Activated CD4-positive, alpha-beta T cell treated with anti-CD3 and anti-CD28 coated beads, Interleukin-2, amount 50 U/mL, for 24 hours (primary cell): ENCODE measurements at regions not wholly inside any gene's neighbourhood (a gene's known extent, or its start where the extent isn't known, plus 50 kb on each side); places are given as distances from the start of the nearest gene placed in this dataset.

Experiments
- DNase-seq, 2 donors: peaks; one replicate each; pipeline ENCODE4 v3.0.0-alpha.2; 2020; ENCODE audit warnings: low read depth in 1 of 2, low spot score in 1 of 2

DNA sequence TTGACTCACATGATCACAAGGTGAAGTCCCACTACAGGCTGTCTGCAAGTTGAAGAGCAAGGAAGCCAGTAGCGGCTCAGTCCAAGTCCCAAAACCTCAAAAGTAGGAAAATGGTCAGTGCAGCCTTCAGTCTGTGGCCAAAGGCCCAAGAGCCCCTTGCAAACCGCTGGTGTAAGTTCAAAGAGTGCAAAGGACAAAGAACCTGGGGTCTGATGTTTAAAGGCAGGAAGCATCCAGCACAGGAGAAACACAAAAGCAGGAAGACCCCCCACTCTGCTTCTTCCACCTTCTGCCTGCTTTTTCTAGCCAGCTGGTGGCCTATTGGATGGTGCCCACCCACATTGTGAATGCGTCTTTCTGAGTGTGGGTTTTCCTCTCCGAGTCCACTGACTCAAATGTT is 2222.6 kb downstream of the MRPL39 start:
- no peak for DNase-seq

DNA sequence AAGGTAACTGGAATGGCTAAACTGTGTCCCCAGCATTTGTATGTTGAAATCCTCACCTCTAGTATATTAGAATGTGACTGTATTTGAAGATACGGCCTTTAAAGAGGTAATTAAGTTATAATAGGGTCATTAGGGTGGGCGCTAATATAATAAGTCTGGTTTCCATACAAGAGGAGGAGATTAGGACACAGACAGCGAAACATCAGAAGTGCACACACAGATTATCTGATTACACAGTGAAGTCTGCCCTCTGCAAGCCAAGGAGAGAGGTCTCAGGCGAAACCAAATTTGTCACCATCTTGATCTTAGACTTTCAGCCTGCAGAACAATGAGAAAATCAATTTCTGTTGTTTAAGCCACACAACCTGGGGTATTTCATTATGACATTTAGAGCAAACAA is 2233.1 kb downstream of the MRPL39 start:
- no peak for DNase-seq

DNA sequence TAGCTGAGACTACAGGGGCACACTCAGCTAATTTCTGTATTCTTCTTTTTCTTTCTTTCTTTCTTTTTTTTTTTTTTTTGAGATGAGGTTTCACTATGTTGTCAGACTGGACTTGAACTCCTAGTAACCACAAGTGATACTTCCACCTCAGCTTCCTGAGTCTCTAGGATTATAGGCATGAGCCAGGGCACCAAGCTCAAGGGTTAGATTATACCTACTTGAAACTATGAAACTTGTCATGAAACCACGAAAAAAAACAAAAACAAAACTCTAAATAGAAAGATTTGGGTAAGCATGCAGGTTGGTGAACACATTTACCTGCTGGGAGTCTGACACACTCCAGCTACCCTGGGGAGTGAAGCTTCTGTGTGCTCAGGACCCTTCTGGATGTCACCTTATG is 2250.4 kb downstream of the MRPL39 start:
- no peak for DNase-seq

DNA sequence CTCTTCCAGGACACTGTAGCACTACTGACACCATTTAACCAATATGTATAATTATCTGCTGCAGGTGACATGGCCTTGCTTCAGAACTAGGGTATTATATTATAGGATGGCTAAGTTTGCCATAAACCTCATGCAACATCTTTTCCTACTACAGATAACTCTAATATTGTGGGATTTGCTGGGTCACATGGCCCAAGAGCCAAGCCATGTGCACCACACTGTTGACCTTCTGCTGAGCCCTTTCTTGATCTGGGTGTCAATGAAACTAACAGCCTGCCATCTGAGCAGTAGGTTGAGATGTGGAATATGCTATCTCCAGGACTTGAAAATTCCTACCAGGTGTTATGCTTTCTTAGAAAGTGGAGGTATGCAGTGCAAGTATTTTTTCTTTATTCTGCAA is 2291.1 kb downstream of the MRPL39 start:
- no peak for DNase-seq

GRCh38 chr21:23308741-23309140 is 2298.5 kb downstream of the MRPL39 start:
- no peak for DNase-seq

GRCh38 chr21:23307065-23307464 is 2300.2 kb downstream of the MRPL39 start:
- no peak for DNase-seq

GRCh38 chr21:23292292-23292691 is 2294.1 kb downstream of the NCAM2 start:
- DNase-seq = no peak

DNA sequence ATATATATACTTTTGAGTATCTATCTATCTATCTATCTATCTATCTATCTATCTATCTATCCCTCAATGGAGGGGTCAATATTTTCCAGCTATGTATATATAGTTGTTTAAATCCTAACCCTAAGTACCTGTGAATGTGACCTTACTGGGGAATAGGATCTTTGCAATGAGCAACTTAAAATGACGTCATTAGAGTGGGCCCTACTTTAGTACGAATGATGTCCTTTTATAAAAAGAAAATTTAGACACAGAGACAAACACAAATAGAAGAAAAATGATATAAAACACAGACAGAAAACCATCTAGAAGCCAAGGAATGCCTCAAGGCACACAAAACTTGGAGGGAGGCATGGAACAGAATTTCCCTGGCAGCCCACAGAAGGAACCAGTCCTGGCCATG is 2283.7 kb downstream of the NCAM2 start:
- no peak for DNase-seq

GRCh38 chr21:23249760-23250159 is 2251.6 kb downstream of the NCAM2 start:
- no peak for DNase-seq

- DNase-seq = no peak
Measured at GRCh38 chr21:23247334-23247733, 2249.1 kb downstream of the NCAM2 start.

DNA sequence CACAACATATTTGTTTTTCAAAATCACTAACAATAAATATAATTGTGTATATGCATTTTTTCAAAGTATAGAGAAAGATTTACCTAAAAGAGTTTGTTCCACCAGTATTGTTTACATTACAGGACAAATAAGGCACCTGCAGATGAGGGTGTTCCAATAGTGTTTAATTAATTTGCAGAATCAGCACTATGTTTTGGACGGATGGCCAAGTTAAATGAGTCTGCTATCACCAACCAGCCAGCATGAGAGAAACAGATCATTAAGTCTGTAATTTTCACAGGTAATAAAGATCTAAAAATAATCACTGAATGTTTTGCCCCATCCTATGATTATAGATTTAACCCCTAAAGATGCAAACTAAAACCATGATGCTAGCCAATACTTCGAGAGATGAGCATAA is 2247.0 kb downstream of the NCAM2 start:
- DNase-seq = no peak

DNA sequence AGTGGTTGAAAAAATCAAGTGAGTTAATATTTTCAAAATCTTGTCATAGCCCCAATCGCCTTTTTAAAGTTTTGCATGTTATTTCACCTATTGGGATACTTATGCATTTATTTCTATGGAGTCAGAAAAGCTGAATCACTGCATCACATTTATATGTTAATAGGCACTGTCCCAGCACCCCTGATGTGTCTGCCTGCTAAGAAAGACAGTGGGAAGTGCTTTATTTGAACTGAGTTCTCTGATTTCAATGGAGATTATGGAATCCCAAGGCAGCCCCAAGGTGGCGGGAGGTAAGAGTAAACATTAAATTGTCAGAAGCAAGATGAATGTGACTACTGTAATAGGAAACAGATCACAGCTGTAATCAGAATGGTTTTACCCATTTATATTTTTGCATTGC is 2225.7 kb downstream of the NCAM2 start:
- DNase-seq = no peak

- DNase-seq = no peak
Measured at GRCh38 chr21:23218667-23219066, 2220.5 kb downstream of the NCAM2 start.

- no peak for DNase-seq
Measured at GRCh38 chr21:23217597-23217996, 2219.4 kb downstream of the NCAM2 start.

- DNase-seq = no peak
Measured at GRCh38 chr21:23215261-23215660, 2217.1 kb downstream of the NCAM2 start.
